MG63 (cell line): ENCODE measurements at regions not wholly inside any gene's neighbourhood (a gene's known extent, or its start where the extent isn't known, plus 50 kb on each side); places are given as distances from the start of the nearest gene placed in this dataset.

Source experiments
- DNase-seq: peaks from one replicate; pipeline ENCODE4 v3.0.0-alpha.2; 2020
- H3K27me3 ChIP-seq: fragments of 250-450 bp; sonication (Bioruptor Pico); 2 replicates; pipeline ENCODE4 v1.5.1; 2020; ENCODE audit warnings: mild to moderate bottlenecking, moderate library complexity
- H3K36me3 ChIP-seq: fragments of 250-450 bp; sonication (Bioruptor Pico); 2 replicates; pipeline ENCODE4 v1.5.1; 2020; ENCODE audit warnings: mild to moderate bottlenecking, moderate library complexity
- H3K4me3 ChIP-seq: fragments of 250-450 bp; sonication (Bioruptor Pico); 2 replicates; pipeline ENCODE4 v1.5.1; 2020; ENCODE audit warnings: mild to moderate bottlenecking, moderate library complexity
- H3K9me3 ChIP-seq: fragments of 250-450 bp; sonication (Bioruptor Pico); 2 replicates; pipeline ENCODE4 v1.5.1; 2020; ENCODE audit warnings: mild to moderate bottlenecking, moderate library complexity

- no peaks in the 10 kb centered on the region for H3K27me3 ChIP-seq
- no peaks in the 10 kb centered on the region for H3K36me3 ChIP-seq
- no peak for DNase-seq
- H3K9me3 ChIP-seq, result no peaks in the 10 kb centered on the region
- H3K4me3 ChIP-seq, result no peak overlapping the region
Measured at GRCh38 chr9:81113453-81114124, 575.8 kb downstream of the TLE1 start.

- Histone ChIP-seq H3K4me3 (no peak overlapping the region), H3K27me3 (no peaks in the 10 kb centered on the region), H3K9me3 (no peaks in the 10 kb centered on the region), H3K36me3 (no peaks in the 10 kb centered on the region)
- no peak for DNase-seq
Measured at GRCh38 chr9:81112627-81113452, 576.5 kb downstream of the TLE1 start.

GRCh38 chr9:81108821-81109220 lies 580.5 kb downstream of the TLE1 start:
- H3K36me3 ChIP-seq, result no peaks in the 10 kb centered on the region
- no peak overlapping the region for H3K4me3 ChIP-seq
- DNase-seq, result no peak
- H3K9me3 ChIP-seq, result no peaks in the 10 kb centered on the region
- H3K27me3 ChIP-seq, result no peaks in the 10 kb centered on the region

- Histone ChIP-seq H3K27me3 (no peaks in the 10 kb centered on the region), H3K9me3 (no peaks in the 10 kb centered on the region), H3K36me3 (no peaks in the 10 kb centered on the region), H3K4me3 (no peak overlapping the region)
- DNase-seq, result no peak
Measured at GRCh38 chr9:81108391-81108790, 581.0 kb downstream of the TLE1 start.

- H3K36me3 ChIP-seq, result no peaks in the 10 kb centered on the region
- no peak for DNase-seq
- H3K9me3 ChIP-seq, result no peaks in the 10 kb centered on the region
- H3K27me3 ChIP-seq, result no peaks in the 10 kb centered on the region
- H3K4me3 ChIP-seq, result no peak overlapping the region
Measured at GRCh38 chr9:81103597-81104471, 585.5 kb downstream of the TLE1 start.

- no peak overlapping the region for H3K4me3 ChIP-seq
- no peaks in the 10 kb centered on the region for H3K36me3 ChIP-seq
- DNase-seq, result no peak
- no peaks in the 10 kb centered on the region for H3K9me3 ChIP-seq
- H3K27me3 ChIP-seq, result no peaks in the 10 kb centered on the region
Measured at GRCh38 chr9:81097131-81097847, 592.1 kb downstream of the TLE1 start.

- no peaks in the 10 kb centered on the region for H3K36me3 ChIP-seq
- no peaks in the 10 kb centered on the region for H3K27me3 ChIP-seq
- DNase-seq, result no peak
- no peak overlapping the region for H3K4me3 ChIP-seq
- H3K9me3 ChIP-seq, result no peaks in the 10 kb centered on the region
Measured at GRCh38 chr9:81096625-81097024, 592.7 kb downstream of the TLE1 start.

- H3K27me3 ChIP-seq, result no peaks in the 10 kb centered on the region
- no peak for DNase-seq
- no peak overlapping the region for H3K4me3 ChIP-seq
- no peaks in the 10 kb centered on the region for H3K36me3 ChIP-seq
- no peaks in the 10 kb centered on the region for H3K9me3 ChIP-seq
Measured at GRCh38 chr9:81092057-81092456, 597.3 kb downstream of the TLE1 start.

GRCh38 chr9:81088341-81088740 lies 601.0 kb downstream of the TLE1 start:
- Histone ChIP-seq H3K4me3 (no peak overlapping the region), H3K27me3 (no peaks in the 10 kb centered on the region), H3K9me3 (no peaks in the 10 kb centered on the region), H3K36me3 (no peaks in the 10 kb centered on the region)
- DNase-seq, result no peak

- Histone ChIP-seq H3K9me3 (no peaks in the 10 kb centered on the region), H3K4me3 (no peak overlapping the region), H3K27me3 (no peaks in the 10 kb centered on the region), H3K36me3 (no peaks in the 10 kb centered on the region)
- no peak for DNase-seq
Measured at GRCh38 chr9:81086416-81086815, 602.9 kb downstream of the TLE1 start.

GRCh38 chr9:81083854-81084512 lies 605.4 kb downstream of the TLE1 start:
- Histone ChIP-seq H3K4me3 (no peak overlapping the region), H3K36me3 (no peaks in the 10 kb centered on the region), H3K27me3 (no peaks in the 10 kb centered on the region), H3K9me3 (no peaks in the 10 kb centered on the region)
- peak; percentile 12 for DNase-seq

GRCh38 chr9:81083067-81083466 lies 606.3 kb downstream of the TLE1 start:
- Histone ChIP-seq H3K36me3 (no peaks in the 10 kb centered on the region), H3K9me3 (no peaks in the 10 kb centered on the region), H3K27me3 (no peaks in the 10 kb centered on the region), H3K4me3 (no peak overlapping the region)
- no peak for DNase-seq

GRCh38 chr9:81082221-81082620 lies 607.1 kb downstream of the TLE1 start:
- Histone ChIP-seq H3K4me3 (no peak overlapping the region), H3K27me3 (no peaks in the 10 kb centered on the region), H3K36me3 (no peaks in the 10 kb centered on the region), H3K9me3 (no peaks in the 10 kb centered on the region)
- no peak for DNase-seq

GRCh38 chr9:81080900-81081299 lies 608.4 kb downstream of the TLE1 start:
- Histone ChIP-seq H3K27me3 (no peaks in the 10 kb centered on the region), H3K36me3 (no peaks in the 10 kb centered on the region), H3K4me3 (no peak overlapping the region), H3K9me3 (no peaks in the 10 kb centered on the region)
- DNase-seq, result no peak

GRCh38 chr9:81080185-81080584 lies 609.2 kb downstream of the TLE1 start:
- Histone ChIP-seq H3K9me3 (no peaks in the 10 kb centered on the region), H3K36me3 (no peaks in the 10 kb centered on the region), H3K27me3 (no peaks in the 10 kb centered on the region), H3K4me3 (no peak overlapping the region)
- no peak for DNase-seq

- no peak overlapping the region for H3K4me3 ChIP-seq
- no peaks in the 10 kb centered on the region for H3K36me3 ChIP-seq
- H3K9me3 ChIP-seq, result no peaks in the 10 kb centered on the region
- no peak for DNase-seq
- no peaks in the 10 kb centered on the region for H3K27me3 ChIP-seq
Measured at GRCh38 chr9:81079055-81079454, 610.3 kb downstream of the TLE1 start.
